H9 (cell line): ENCODE measurements at regions not wholly inside any gene's neighbourhood (a gene's known extent, or its start where the extent isn't known, plus 50 kb on each side); places are given as distances from the start of the nearest gene placed in this dataset.

ENCODE experiments used
- DNase-seq: peaks from one replicate; pipeline ENCODE4 v3.0.0-alpha.2; 2017
- H2AFZ ChIP-seq: one replicate; pipeline ENCODE4 v1.6.1; 2013; ENCODE audit warnings: mild to moderate bottlenecking, low read length, control low read depth, moderate library complexity
- H2AK5ac ChIP-seq: 2 replicates; pipeline ENCODE4 v1.6.1; 2013; ENCODE audit warnings: low read length, control low read depth, mixed read lengths; ENCODE audit not compliant: insufficient read length
- H2BK120ac ChIP-seq: one replicate; pipeline ENCODE4 v1.6.1; 2013; ENCODE audit warnings: low read depth, mild to moderate bottlenecking, low read length, control low read depth, inconsistent platforms; ENCODE audit not compliant: poor library complexity, severe bottlenecking
- H2BK12ac ChIP-seq: 2 replicates; pipeline ENCODE4 v1.6.1; 2013; ENCODE audit warnings: low read length, control low read depth, mixed read lengths, low read depth; ENCODE audit not compliant: insufficient read length
- H2BK15ac ChIP-seq: 2 replicates; pipeline ENCODE4 v1.6.1; 2013; ENCODE audit warnings: low read depth, low read length, control low read depth
- H2BK20ac ChIP-seq: one replicate; pipeline ENCODE4 v1.6.1; 2013; ENCODE audit warnings: low read depth, mild to moderate bottlenecking, low read length, control low read depth, inconsistent platforms; ENCODE audit not compliant: poor library complexity, severe bottlenecking
- H2BK5ac ChIP-seq: 2 replicates; pipeline ENCODE4 v1.6.1; 2013; ENCODE audit warnings: low read length, control low read depth, mixed read lengths; ENCODE audit not compliant: insufficient read length
- H3K14ac ChIP-seq: 2 replicates; pipeline ENCODE4 v1.6.1; 2013; ENCODE audit warnings: low read length, control low read depth; ENCODE audit not compliant: insufficient read depth
- H3K18ac ChIP-seq: 2 replicates; pipeline ENCODE4 v1.6.1; 2013; ENCODE audit warnings: low read depth, mild to moderate bottlenecking, mixed read lengths, low read length, control low read depth; ENCODE audit not compliant: insufficient read length
- H3K23ac ChIP-seq: 2 replicates; pipeline ENCODE4 v1.6.1; 2013; ENCODE audit warnings: low read length, control low read depth, mixed read lengths, low read depth; ENCODE audit not compliant: insufficient read length
- H3K23me2 ChIP-seq: 2 replicates; pipeline ENCODE4 v1.6.1; 2013; ENCODE audit warnings: low read depth, mild to moderate bottlenecking, mixed read lengths, low read length, control low read depth; ENCODE audit not compliant: insufficient read length, poor library complexity, severe bottlenecking
- H3K27ac ChIP-seq: 2 replicates; pipeline ENCODE4 v1.5.1; 2013; ENCODE audit warnings: low read length, control low read depth, mixed read lengths, low read depth; ENCODE audit not compliant: insufficient read length
- H3K27me3 ChIP-seq: 2 replicates; pipeline ENCODE4 v1.6.1; 2013; ENCODE audit warnings: low read length, control low read depth, inconsistent platforms; ENCODE audit not compliant: insufficient read depth
- H3K4ac ChIP-seq: 2 replicates; pipeline ENCODE4 v1.6.1; 2013; ENCODE audit warnings: low read depth, mild to moderate bottlenecking, control low read depth, inconsistent platforms, low read length, moderate library complexity
- H3K4me1 ChIP-seq: 2 replicates; pipeline ENCODE4 v1.6.1; 2013; ENCODE audit warnings: low read length, control low read depth, inconsistent platforms; ENCODE audit not compliant: insufficient read depth
- H3K4me2 ChIP-seq: 2 replicates; pipeline ENCODE4 v1.6.1; 2013; ENCODE audit warnings: low read length, control low read depth, mixed read lengths; ENCODE audit not compliant: insufficient read length, insufficient read depth
- H3K56ac ChIP-seq: 2 replicates; pipeline ENCODE4 v1.6.1; 2013; ENCODE audit warnings: low read depth, mild to moderate bottlenecking, mixed read lengths, low read length, control low read depth; ENCODE audit not compliant: insufficient read length
- H3K79me1 ChIP-seq: 2 replicates; pipeline ENCODE4 v1.6.1; 2013; ENCODE audit warnings: low read depth, mild to moderate bottlenecking, moderate library complexity, low read length, control low read depth, inconsistent platforms; ENCODE audit not compliant: insufficient read depth, poor library complexity, severe bottlenecking
- H3K79me2 ChIP-seq: 2 replicates; pipeline ENCODE4 v1.6.1; 2013; ENCODE audit warnings: low read length, control low read depth, inconsistent platforms; ENCODE audit not compliant: insufficient read depth
- H3K9ac ChIP-seq: 2 replicates; pipeline ENCODE4 v1.6.1; 2013; ENCODE audit warnings: low read length, control low read depth, mixed read lengths; ENCODE audit not compliant: insufficient read length; ENCODE audit errors: extremely low read depth
- H3K9me3 ChIP-seq: one replicate; pipeline ENCODE4 v1.6.1; 2013; ENCODE audit warnings: low read depth, low read length, inconsistent platforms; ENCODE audit not compliant: control insufficient read depth
- H3T11ph ChIP-seq: one replicate; pipeline ENCODE4 v1.6.1; 2013; ENCODE audit warnings: mild to moderate bottlenecking, low read length, control low read depth, inconsistent platforms
- H4K20me1 ChIP-seq: one replicate; pipeline ENCODE4 v1.6.1; 2013; ENCODE audit not compliant: control insufficient read depth, insufficient read length, insufficient read depth
- H4K5ac ChIP-seq: 2 replicates; pipeline ENCODE4 v1.6.1; 2013; ENCODE audit warnings: low read depth, mild to moderate bottlenecking, mixed read lengths, low read length, control low read depth; ENCODE audit not compliant: insufficient read length
- H4K8ac ChIP-seq: replicated peaks from 2 replicates; pipeline ENCODE4 v1.6.1; 2013; ENCODE audit warnings: low read length, control low read depth, mixed read lengths, low read depth; ENCODE audit not compliant: insufficient read length
- H4K91ac ChIP-seq: 2 replicates; pipeline ENCODE4 v1.6.1; 2013; ENCODE audit warnings: low read depth, mild to moderate bottlenecking, moderate library complexity, mixed read lengths, low read length, control low read depth; ENCODE audit not compliant: insufficient read length
- H3K27ac Mint-ChIP-seq, 3 experiments: 2 replicates in 2 of 3; 3 replicates in 1 of 3; pipeline ENCODE4 v1.8.0; 2020 to 2021; ENCODE audit warnings: mixed read lengths in 3 of 3, mild to moderate bottlenecking in 1 of 3, moderate library complexity in 1 of 3
- H3K27me3 Mint-ChIP-seq: 2 replicates; pipeline ENCODE4 v1.8.0; 2021; ENCODE audit warnings: low read depth, mild to moderate bottlenecking, moderate library complexity, mixed read lengths
- H3K36me3 Mint-ChIP-seq, 3 experiments: 2 replicates in 2 of 3; 3 replicates in 1 of 3; pipeline ENCODE4 v1.8.0; 2020 to 2021; ENCODE audit warnings: low read depth in 3 of 3, mixed read lengths in 3 of 3; ENCODE audit not compliant: insufficient read depth in 1 of 3
- H3K4me1 Mint-ChIP-seq, 2 experiments: 2 replicates each; pipeline ENCODE4 v1.8.0; 2020; ENCODE audit warnings: mixed read lengths in 2 of 2
- H3K4me3 Mint-ChIP-seq, 2 experiments: 2 replicates in 1 of 2; 3 replicates in 1 of 2; pipeline ENCODE4 v1.8.0; 2020 to 2021; ENCODE audit warnings: mild to moderate bottlenecking in 2 of 2, mixed read lengths in 2 of 2, moderate library complexity in 1 of 2
- H3K9me3 Mint-ChIP-seq, 2 experiments: 2 replicates in 1 of 2; 3 replicates in 1 of 2; pipeline ENCODE4 v1.8.0; 2020; ENCODE audit warnings: mild to moderate bottlenecking in 2 of 2, mixed read lengths in 2 of 2, moderate library complexity in 1 of 2
- CTCF ChIP-seq: fragments of 200-600 bp; sonication (generic); conservative IDR thresholded peaks from 3 replicates; pipeline ENCODE4 v1.8.0; 2021; ENCODE audit warnings: antibody characterized with exemption, mild to moderate bottlenecking
- WGBS: extraction: QIAGEN DNeasy Blood & Tissue Kit; methylation state at CpG from one replicate; pipeline ENCODE4 v1.1.7; 2013; ENCODE audit warnings: missing lambda C conversion rate, low lambda C conversion rate, mixed read lengths; ENCODE audit not compliant: insufficient read length; ENCODE audit errors: extremely low coverage; 5-methylcytosine and 5-hydroxymethylcytosine counted together

GRCh38 chr7:69062020-69062765 lies 536.1 kb upstream of the AUTS2 start:
- H3K4me3 Mint-ChIP-seq = no peak overlapping the region

More at GRCh38 chr7:69062020-69062765, 536.1 kb upstream of the AUTS2 start:
- H3K36me3 Mint-ChIP-seq = peaks cover 0 to 17% (median 3%) of the 10 kb centered on the region in 3 experiments; a peak in 5 of 7 replicates
- WGBS = no CpG with 5 or more reads among the region's 20 CpGs
- H3K27ac ChIP-seq = no peak overlapping the region
- no peak overlapping the region for H2BK120ac ChIP-seq
- TF ChIP-seq CTCF = no peak
- H4K8ac ChIP-seq = no peak overlapping the region
- no peak overlapping the region for H3K4me2 ChIP-seq
- H3T11ph ChIP-seq = no peak overlapping the region
- no peak overlapping the region for H2BK12ac ChIP-seq
- H2BK15ac ChIP-seq = no peak overlapping the region
- H4K20me1 ChIP-seq = no peaks in the 10 kb centered on the region
- H3K27ac Mint-ChIP-seq = no peak overlapping the region
- H3K18ac ChIP-seq = no peak overlapping the region
- no peak overlapping the region for H3K14ac ChIP-seq
- no peaks in the 10 kb centered on the region for H3K4me1 ChIP-seq
- H3K79me2 ChIP-seq = no peaks in the 10 kb centered on the region
- H2AFZ ChIP-seq = no peak overlapping the region
- no peaks in the 10 kb centered on the region for H3K23me2 ChIP-seq
- peaks cover 7 to 12% of the 10 kb centered on the region in 2 experiments for H3K4me1 Mint-ChIP-seq
- no peak overlapping the region for H3K23ac ChIP-seq
- H3K4ac ChIP-seq = no peak overlapping the region
- no peaks in the 10 kb centered on the region for H3K9me3 ChIP-seq
- H2AK5ac ChIP-seq = no peak overlapping the region
- H4K91ac ChIP-seq = no peak overlapping the region
- no peak overlapping the region for H2BK20ac ChIP-seq
- no peak for DNase-seq
- peaks cover 9% of the 10 kb centered on the region in 2 experiments for H3K9me3 Mint-ChIP-seq
- peaks cover 5% of the 10 kb centered on the region; the same call in 1 of the 2 replicates for H3K27me3 Mint-ChIP-seq
- H3K56ac ChIP-seq = no peak overlapping the region
- no peak overlapping the region for H4K5ac ChIP-seq
- H3K9ac ChIP-seq = no peak overlapping the region
- H2BK5ac ChIP-seq = no peak overlapping the region
- H3K79me1 ChIP-seq = no peaks in the 10 kb centered on the region
- no peaks in the 10 kb centered on the region for H3K27me3 ChIP-seq
